Inferior parietal cortex (tissue), 1 donor: ENCODE measurements at regions not wholly inside any gene's neighbourhood (a gene's known extent, or its start where the extent isn't known, plus 50 kb on each side); places are given as distances from the start of the nearest gene placed in this dataset.

ENCODE experiments used
- DNase-seq: peaks from one replicate; pipeline ENCODE4 v3.0.0-alpha.2; 2016; ENCODE audit errors: extremely low spot score

GRCh38 chr4:159444678-159445077 lies 341.8 kb downstream of the RAPGEF2 start:
- no peak for DNase-seq

GRCh38 chr4:159445692-159446091 lies 342.8 kb downstream of the RAPGEF2 start:
- DNase-seq: no peak

DNA sequence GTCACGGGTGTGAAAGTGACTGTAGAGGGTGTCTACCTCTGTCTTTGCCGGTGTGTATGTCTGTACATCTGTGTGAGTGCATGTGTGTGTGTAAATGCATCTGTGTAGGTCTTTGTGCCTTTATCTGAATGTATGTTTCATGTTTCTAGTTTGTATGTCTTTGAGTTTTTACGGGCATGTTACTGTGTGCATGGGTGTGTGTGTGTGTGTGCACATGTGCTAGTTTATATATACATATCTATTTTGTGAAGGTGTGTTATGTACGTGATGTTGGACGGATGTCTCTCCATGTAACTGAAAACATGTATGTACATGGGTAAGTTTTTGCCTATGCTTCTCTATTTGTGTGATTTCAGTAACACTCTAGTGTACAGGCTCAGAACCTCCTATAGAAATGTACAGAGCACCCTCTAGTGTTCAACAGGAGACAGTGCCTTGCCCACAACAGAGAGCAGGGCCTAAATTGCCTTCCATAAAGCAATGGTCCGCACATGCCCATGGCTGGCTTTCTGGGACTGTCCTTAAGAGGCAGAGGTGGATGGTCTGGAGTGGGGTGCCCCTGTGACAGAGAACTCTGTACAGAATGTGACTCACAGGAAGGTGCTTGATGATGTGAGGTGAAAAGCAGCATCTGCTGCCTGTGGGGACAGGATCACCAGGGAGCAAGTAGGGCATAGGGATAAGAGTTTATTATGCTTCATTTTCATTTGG lies 343.5 kb downstream of the RAPGEF2 start:
- DNase-seq: peak; percentile 82

DNA sequence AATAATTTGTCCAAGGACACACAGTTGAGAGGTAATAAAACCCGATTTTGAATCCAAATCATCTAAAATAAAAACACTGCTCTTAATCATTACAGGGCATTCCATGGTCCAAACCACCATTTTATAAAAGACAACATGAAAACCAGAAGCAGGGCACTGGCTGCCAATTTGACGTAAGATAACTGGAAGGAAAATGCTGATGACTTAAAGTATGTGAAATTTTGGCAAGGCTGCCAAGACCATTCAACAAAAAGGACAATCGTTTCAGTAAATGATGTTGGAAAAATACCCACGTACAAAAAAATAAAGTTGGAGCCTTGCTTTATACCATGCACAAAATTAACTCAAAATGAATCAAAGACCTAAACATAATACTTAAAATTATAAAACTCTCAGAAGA lies 344.4 kb downstream of the RAPGEF2 start:
- no peak for DNase-seq

DNA sequence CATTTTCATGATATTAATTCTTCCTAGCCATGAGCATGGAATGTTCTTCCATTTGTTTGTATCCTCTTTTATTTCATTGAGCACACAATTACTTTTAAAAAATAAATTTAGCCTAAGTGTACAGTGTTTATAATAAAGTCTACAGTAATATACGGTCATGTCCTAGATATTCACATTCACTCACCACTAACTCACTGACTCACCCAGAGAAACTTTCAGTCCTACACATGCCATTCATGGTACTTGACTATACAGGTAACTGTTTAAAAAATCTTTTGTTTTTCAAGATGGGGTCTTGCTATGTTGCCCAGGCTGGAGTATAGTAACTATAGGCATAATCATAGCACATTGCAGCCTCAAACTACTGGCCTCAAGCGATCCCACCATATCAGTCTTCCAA lies 348.1 kb downstream of the RAPGEF2 start:
- DNase-seq: no peak

DNA sequence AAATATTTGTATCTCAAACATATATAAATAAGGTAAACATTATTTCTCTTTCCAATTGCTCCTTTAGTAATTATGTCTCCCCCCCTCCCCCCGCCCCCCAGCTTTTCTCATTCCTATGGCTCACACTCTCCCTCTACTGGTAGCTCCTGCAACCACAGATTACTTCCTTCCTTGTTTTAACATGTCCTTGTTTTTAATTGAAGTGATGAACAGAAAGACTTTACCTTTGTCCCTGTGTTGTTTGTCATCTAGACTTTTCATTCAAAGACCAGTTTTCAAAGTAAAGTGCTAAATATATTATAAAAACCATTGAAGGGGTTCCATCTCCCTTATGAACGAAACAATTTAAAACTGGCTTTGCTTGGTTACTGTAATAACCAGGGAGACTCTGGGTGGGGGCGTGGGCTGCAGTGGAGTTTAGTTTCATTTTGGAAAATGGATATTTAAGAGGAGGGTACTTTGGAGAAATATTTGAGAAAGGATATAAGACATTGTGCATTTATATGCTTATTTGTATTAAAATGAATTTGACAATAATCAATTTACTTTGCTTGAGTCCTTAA lies 352.9 kb downstream of the RAPGEF2 start:
- DNase-seq: peak; percentile 61

GRCh38 chr4:159460371-159460770 lies 357.5 kb downstream of the RAPGEF2 start:
- no peak for DNase-seq

GRCh38 chr4:159463235-159463634 lies 360.4 kb downstream of the RAPGEF2 start:
- DNase-seq: no peak

- no peak for DNase-seq
Measured at GRCh38 chr4:159464302-159464701, 361.4 kb downstream of the RAPGEF2 start.

- DNase-seq: no peak
Measured at GRCh38 chr4:159476886-159477285, 374.0 kb downstream of the RAPGEF2 start.

- no peak for DNase-seq
Measured at GRCh38 chr4:159480826-159481225, 377.9 kb downstream of the RAPGEF2 start.

DNA sequence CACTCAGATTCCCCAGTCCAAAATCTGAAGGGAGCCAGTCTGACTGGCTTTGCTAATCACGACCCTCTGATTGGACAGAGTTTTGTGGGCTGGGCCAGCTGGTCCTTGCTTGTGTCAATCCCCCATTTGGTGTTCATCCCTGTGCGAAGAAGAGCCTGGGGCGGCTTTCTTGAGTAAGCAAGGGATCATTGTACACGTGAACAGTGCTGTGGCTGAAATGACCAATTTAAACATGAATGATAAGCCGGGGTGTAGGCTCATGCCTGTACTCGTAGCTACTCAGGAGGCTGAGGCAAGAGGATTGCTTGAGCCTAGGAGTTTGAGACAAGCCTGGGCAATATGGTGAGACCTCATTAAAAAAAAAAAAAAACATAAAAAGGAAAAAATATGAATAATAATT lies 379.1 kb downstream of the RAPGEF2 start:
- no peak for DNase-seq

DNA sequence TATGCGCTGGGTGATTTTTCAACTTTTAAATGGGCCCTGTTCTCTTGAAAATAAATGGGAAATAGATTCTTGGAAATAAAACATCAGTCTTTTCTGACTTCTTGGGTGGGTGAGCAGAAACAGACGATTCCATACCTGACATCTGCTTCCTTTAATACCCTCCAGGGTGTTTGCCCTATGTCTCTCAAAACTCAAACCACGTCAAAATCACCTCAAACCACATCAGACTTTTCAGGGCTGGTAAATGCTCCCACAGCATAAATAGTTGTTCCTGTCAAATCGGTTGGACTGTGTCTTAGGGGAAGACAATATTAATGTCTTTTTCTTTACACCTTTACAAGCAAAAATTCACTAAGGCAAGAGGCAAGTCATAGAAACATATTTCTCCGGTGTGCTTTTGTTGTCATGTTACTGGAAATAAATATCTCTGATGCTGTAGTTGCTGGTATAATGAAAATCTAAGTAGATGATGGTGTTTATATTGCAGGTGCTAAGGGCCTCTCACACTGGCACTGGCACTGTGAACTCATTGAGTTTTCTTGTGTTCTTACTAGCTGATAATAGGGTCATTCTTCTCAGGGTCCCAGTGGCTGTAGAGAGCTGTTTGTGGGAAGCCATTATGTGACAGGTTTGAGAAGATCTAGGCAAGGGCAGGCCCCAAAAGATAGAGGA lies 380.4 kb downstream of the RAPGEF2 start:
- DNase-seq: no peak

DNA sequence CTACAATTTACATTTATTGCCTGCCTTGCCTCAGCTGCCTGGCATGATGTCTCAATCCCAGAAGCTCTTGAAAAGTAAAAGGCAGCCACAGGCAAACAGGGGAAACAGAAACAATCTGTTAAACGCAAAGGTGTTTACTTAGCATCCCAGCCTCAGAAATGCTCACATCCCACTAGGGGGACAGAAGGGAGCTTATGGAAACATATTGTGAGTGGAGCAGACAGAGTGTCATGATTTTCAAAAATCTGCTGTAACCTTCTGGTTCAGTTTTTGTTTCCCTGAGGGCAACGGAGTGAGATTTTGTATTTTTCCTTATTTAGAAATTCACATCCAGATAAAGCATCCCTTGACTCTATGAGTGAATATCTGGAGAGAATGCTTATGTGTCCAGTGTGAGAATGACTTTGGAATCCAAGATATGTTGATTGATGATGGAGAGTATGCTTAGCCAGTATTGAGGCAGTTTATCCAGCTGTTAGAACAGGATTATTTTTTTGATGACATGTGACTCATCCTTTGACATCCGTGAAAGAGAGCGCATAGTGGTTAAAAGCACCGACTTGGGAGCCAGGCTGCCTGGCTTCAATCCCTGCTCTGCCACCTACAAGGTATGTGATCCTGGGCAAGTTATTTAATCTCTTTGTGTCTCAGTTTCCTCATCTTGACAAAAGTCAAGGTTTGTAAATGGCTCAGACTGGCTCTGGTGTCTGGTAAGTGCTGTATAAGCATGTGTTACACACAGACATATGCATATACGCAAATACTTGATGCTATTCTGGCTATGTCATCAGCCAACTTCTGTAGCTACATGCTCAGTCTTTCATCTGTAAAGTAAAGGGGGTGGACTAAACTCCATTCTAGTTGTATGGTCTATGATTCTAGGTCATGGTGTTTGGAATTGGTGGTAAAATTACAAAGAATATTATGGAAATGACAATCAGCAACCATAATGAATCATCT lies 381.2 kb downstream of the RAPGEF2 start:
- DNase-seq: no peak

- no peak for DNase-seq
Measured at GRCh38 chr4:159484864-159485263, 382.0 kb downstream of the RAPGEF2 start.

- DNase-seq: peak; percentile 83
Measured at GRCh38 chr4:159487284-159487747, 384.4 kb downstream of the RAPGEF2 start.

- no peak for DNase-seq
Measured at GRCh38 chr4:159489646-159490045, 386.8 kb downstream of the RAPGEF2 start.

DNA sequence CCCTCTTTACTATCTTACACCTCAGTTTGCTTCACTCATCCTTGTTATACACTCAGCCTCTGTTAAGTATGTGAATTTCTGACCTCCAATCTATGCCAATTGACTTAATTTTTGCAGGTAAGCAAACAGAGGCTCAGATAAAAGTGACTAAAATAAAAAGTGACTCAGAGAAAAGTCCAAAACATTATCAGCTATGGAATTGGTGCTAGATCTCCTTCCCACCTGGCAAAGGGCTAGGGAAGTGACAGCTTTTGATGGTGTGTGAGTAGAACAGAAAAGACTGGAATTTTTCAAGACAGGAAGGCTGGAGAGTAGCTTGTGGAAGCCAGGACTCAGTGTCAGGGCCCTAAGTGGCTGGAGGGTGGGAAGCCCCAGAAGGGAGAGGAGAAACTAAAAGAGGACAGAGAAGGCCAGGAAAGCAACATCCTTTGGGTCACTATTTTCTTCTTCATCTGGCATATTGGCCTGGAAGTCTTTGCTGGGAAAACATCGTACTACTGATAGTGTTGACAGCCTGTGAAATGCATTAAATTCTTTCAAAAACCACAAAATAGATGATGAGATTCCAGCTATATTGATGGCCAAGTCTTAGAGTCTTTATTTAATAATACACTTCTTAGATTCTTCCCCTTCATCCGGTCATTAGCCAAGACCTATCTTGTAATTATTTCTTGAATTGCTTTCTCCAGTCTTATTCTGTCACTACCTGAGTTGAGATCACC lies 392.8 kb downstream of the RAPGEF2 start:
- no peak for DNase-seq

GRCh38 chr4:159496248-159496647 lies 393.4 kb downstream of the RAPGEF2 start:
- no peak for DNase-seq

GRCh38 chr4:159497936-159498335 lies 395.1 kb downstream of the RAPGEF2 start:
- DNase-seq: no peak

DNA sequence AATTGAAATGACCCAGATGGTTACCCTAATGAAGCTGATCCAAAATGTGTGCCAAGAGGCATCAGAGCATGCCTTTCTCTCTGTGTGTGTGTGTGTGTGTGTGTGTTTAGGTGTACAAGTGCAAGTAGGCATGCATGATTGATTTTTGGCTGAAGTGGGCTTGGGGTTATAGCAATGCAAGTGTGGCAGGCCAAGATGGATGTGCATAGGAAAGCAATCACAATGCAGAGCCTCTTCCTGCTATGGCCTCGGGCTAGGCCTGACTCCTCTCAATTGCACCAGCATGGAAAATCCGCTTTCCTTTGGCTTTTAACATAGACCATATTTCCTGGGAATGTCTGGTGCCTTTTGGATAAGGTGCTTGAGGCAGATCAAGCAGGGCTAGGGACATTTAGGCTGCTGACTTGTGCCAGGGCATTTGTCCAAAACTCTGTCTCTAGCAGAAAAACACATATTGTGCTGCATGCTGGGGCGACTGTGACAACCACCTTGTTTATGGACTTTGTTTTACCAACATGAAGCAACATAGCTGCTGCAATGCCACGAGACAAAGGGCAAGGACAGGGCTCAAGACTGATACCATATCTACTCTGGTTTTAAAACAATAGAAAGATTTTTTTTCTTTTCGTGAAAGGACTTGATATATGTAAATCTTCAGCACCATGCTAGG lies 395.7 kb downstream of the RAPGEF2 start:
- no peak for DNase-seq
